Hematopoietic multipotent progenitor cell treated with erythropoietin and hydrocortisone succinate and interleukin-3 and kit ligand, for 15 days (in vitro differentiated cells): ENCODE measurements at regions not wholly inside any gene's neighbourhood (a gene's known extent, or its start where the extent isn't known, plus 50 kb on each side); places are given as distances from the start of the nearest gene placed in this dataset.

Experiments
- DNase-seq: peaks from one replicate; pipeline ENCODE4 v3.0.0-alpha.2; 2015; ENCODE audit warnings: low spot score

DNA sequence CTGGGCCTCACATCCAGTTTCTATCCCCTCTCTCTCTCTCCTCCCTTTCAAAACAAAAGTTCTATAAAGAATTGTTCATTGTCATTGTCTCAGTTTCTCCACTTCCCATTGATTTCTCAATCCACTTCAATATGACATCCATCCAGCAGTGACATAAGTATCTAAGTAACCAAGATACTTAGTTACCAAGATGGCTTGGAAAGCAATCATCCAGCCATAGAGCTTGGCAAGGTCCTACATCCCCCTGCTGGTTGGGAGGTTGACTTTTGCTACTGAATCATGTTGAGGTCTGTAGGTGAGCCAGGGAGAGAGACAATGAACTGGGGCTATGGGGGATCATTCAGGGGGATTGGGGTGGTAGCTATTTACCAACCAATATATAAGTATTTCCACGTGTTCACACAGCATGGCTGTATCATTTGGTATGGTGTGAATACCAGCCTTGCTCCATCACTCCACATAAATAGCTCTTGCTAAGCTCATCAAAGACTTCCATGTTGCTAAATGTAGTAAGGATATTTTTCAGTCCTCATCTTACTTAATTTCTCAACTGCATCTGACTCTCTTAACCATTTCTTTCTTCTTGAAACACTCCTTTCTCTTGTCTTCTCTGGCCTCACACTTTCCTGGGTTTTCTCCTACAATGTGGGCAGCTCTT is 58.8 kb upstream of the NTRK3 start:
- DNase-seq = no peak

- no peak for DNase-seq
Observed at GRCh38 chr15:88312941-88313579, 56.5 kb upstream of the NTRK3 start.

GRCh38 chr15:88309363-88309762 is 52.8 kb upstream of the NTRK3 start:
- no peak for DNase-seq

DNA sequence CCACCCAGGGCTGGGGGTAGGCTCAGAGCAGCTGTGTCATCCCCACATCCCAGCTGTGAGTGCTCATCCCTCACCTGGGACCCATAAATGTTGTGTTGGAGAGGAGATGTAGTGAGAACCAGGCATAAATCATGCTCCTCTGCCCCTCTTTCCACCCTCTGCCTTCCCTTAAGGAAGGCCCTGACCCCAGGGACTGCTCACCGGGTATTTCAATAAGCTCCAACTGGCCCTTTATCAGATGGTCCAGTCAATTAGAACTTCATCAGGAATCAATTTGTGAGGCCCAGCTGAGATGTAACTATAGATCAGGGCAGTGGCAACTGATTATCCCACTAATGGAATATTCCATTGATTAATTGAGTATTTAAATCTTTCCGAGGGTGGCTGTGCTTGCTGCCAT is 50.8 kb upstream of the NTRK3 start:
- DNase-seq = no peak
